HG02885 (cell line): ENCODE measurements at regions not wholly inside any gene's neighbourhood (a gene's known extent, or its start where the extent isn't known, plus 50 kb on each side); places are given as distances from the start of the nearest gene placed in this dataset.
"Not testable (repeated sequence)": the region's sequence is repeated elsewhere in the genome, so short reads cannot be mapped to it uniquely, and the experiment has no call there.

Experiments used
- ATAC-seq: cut with Tn5 transposase; IDR thresholded peaks from one replicate; pipeline ENCODE4 v1.9.1; 2021; ENCODE audit warnings: mild to moderate bottlenecking; ENCODE audit not compliant: unreplicated experiment, poor library complexity

GRCh38 chr7:131941291-131941690, 384.9 kb upstream of the PODXL start:
- no peak for ATAC-seq

GRCh38 chr7:131940621-131941165, 384.3 kb upstream of the PODXL start:
- ATAC-seq: no peak

GRCh38 chr7:131938788-131939187, 382.4 kb upstream of the PODXL start:
- ATAC-seq: not testable (repeated sequence)

- no peak for ATAC-seq
These were observed 381.4 kb upstream of the PODXL start for GRCh38 chr7:131937868-131938267.

- ATAC-seq: no peak
These were observed 378.8 kb upstream of the PODXL start for GRCh38 chr7:131935180-131935579.

- no peak for ATAC-seq
These were observed 378.0 kb upstream of the PODXL start for GRCh38 chr7:131934452-131934851.

- ATAC-seq: no peak
These were observed 377.4 kb upstream of the PODXL start for GRCh38 chr7:131933751-131934289.

- ATAC-seq: not testable (repeated sequence)
These were observed 376.8 kb upstream of the PODXL start for GRCh38 chr7:131933219-131933618.

- ATAC-seq: no peak
These were observed 375.8 kb upstream of the PODXL start for GRCh38 chr7:131932271-131932670.

GRCh38 chr7:131931370-131931769, 374.9 kb upstream of the PODXL start:
- no peak for ATAC-seq

GRCh38 chr7:131929632-131930031, 373.2 kb upstream of the PODXL start:
- no peak for ATAC-seq

GRCh38 chr7:131927770-131928423, 371.5 kb upstream of the PODXL start:
- no peak for ATAC-seq

- ATAC-seq: no peak
These were observed 369.2 kb upstream of the PODXL start for GRCh38 chr7:131925636-131926035.

GRCh38 chr7:131924857-131925256, 368.4 kb upstream of the PODXL start:
- no peak for ATAC-seq

- not testable (repeated sequence) for ATAC-seq
These were observed 366.5 kb upstream of the PODXL start for GRCh38 chr7:131922948-131923347.

GRCh38 chr7:131921016-131921415, 364.6 kb upstream of the PODXL start:
- no peak for ATAC-seq

- ATAC-seq: peak; percentile 50
These were observed 363.7 kb upstream of the PODXL start for GRCh38 chr7:131919920-131920709.

- ATAC-seq: no peak
These were observed 354.7 kb upstream of the PODXL start for GRCh38 chr7:131911112-131911511.

GRCh38 chr7:131909151-131909768, 352.8 kb upstream of the PODXL start:
- ATAC-seq: no peak

GRCh38 chr7:131908714-131909113, 352.3 kb upstream of the PODXL start:
- ATAC-seq: no peak

- no peak for ATAC-seq
These were observed 349.1 kb upstream of the PODXL start for GRCh38 chr7:131905471-131905973.
